GM19463 (cell line): ENCODE measurements at regions not wholly inside any gene's neighbourhood (a gene's known extent, or its start where the extent isn't known, plus 50 kb on each side); places are given as distances from the start of the nearest gene placed in this dataset.
A peak's percentile ranks its signal among the peaks of the same experiment; 100 is the strongest.
"Not testable (repeated sequence)": the region's sequence is repeated elsewhere in the genome, so short reads cannot be mapped to it uniquely, and the experiment has no call there.

Experiments used
- ATAC-seq: cut with Tn5 transposase; IDR thresholded peaks from one replicate; pipeline ENCODE4 v1.9.1; 2021; ENCODE audit warnings: mild to moderate bottlenecking, moderate library complexity; ENCODE audit not compliant: unreplicated experiment

DNA sequence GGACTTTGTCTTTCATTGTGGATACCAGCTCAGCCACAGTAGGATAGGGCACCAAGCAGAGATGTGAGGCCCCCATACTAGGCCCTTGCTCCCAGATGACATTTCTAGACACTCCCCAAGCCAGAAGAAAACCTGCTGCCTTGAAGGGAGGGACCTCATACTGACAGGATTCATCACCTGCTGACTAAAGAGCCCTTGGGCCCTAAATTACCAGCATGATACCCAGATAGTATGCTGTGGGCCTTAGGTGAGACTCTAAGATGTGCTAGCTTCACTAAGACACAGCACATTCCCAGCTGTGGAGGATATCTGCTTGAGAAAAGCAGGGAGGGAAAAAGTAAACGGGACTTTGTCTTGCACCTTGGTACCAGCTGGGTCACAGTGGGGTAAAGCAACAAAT is 324.0 kb downstream of the TBL1XR1 start:
- no peak for ATAC-seq

- ATAC-seq: peak; percentile 94
Measured at GRCh38 chr3:176872771-176873209, 324.5 kb downstream of the TBL1XR1 start.

DNA sequence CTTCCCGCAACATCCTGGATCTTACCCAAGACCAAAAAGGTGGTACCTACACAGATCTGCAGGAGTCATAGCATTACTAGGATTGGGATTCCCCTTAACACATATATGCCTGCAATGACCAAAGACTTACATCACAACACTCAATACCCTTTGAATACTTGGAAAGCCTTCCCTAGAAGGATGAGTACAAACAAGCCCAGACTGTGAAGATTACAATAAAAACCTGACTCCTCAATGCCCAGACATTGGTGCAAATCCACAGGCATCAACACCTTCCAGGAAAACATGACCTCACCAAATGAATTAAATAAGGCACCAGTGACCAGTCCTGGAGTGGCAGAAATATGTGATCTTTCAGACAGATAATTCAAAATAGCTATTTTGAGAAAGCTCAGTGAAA is 326.8 kb downstream of the TBL1XR1 start:
- ATAC-seq: no peak

DNA sequence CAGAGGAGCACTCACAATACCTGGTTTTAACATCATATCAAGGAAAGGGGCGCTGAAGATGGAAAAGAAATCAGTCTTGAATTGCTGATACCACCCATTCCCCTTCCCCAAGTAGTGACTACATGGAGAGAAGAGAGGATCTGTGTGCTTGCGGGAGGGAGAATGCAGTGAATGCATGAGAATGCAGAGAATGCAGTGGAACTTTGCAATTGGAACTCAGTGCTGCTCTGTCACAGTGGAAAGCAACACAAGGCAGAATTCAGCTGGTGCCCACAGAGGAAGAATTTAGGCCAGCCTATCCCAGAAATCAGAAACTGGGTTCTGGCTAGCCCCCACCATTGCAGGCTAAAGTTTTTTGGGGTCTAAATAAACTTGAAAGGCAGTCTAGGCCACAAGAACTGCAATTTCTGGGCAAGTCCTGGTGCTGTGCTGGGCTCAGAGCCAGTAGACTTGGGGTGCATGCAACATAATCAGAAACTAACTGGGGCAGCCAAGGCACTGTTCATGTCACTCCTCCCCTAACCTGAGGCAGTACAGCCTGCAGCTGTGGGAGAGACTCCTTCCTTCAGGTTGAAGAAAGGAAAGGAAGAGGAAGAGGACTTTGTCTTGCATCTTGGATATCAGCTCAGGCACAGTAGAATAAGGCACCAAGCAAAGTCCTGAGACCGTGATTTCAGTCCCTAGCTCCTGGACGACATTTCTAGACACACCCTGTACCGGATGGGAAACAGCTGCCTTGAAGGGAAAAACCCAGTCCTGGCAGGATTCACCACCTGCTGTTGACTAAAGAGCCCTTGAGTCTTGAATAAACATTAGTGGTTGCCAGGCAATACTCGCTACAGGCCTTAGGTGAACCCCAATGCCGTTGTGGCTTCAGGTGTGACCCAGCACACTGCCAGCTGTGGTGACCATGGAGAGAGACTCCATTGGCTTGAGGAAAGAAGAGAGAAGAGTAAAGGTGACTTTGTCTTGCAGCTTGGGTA is 329.3 kb downstream of the TBL1XR1 start:
- ATAC-seq: peak; percentile 46

- ATAC-seq: no peak
Measured at GRCh38 chr3:176861137-176861536, 336.1 kb downstream of the TBL1XR1 start.

GRCh38 chr3:176856721-176857120 is 340.6 kb downstream of the TBL1XR1 start:
- no peak for ATAC-seq

DNA sequence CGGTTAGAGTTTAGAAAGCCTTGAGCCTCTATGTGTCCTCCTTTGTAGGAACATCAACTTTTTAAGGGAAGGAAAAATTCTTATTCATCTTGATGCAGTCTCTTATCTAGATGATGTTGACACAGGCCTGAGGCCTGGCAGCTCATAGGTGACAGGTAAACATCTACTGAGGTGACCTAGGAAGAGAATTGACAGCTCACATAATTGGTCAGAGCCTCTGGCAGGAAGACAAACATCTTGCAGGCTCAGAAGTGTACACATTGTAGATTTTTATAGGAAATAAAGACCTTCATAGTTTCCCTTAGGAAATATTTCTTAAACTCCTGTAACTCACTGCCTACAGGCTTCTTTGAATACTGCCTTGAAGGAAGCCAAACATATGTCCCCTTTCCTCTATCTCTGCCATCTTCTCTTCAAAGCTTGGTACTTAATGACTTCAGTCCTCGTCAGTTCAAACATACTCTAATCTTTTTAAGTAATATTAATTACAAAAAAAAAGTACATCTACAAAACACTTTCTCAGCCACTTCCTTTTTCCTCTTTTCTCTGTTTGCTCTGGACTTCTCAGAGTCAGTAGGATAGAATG is 341.3 kb downstream of the TBL1XR1 start:
- no peak for ATAC-seq

DNA sequence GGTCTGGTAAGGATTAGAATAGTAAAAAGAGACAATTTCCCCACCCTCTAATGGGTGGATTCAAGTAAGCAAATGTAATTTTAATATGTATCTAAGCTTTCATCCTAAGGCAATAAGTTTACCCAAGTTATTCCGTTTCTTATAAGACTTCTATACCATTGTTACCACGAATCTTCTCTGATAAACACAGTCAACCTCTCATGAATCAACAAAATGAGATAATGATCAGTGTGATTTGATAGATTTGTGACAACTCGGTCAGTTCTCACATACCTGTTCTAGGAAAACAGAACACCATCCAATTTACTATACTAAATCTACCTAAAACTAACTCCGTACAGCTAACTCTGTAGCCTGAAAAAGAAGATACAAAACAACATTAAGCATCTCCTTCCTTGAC is 342.1 kb downstream of the TBL1XR1 start:
- ATAC-seq: no peak

- no peak for ATAC-seq
Measured at GRCh38 chr3:176850498-176850897, 346.8 kb downstream of the TBL1XR1 start.

DNA sequence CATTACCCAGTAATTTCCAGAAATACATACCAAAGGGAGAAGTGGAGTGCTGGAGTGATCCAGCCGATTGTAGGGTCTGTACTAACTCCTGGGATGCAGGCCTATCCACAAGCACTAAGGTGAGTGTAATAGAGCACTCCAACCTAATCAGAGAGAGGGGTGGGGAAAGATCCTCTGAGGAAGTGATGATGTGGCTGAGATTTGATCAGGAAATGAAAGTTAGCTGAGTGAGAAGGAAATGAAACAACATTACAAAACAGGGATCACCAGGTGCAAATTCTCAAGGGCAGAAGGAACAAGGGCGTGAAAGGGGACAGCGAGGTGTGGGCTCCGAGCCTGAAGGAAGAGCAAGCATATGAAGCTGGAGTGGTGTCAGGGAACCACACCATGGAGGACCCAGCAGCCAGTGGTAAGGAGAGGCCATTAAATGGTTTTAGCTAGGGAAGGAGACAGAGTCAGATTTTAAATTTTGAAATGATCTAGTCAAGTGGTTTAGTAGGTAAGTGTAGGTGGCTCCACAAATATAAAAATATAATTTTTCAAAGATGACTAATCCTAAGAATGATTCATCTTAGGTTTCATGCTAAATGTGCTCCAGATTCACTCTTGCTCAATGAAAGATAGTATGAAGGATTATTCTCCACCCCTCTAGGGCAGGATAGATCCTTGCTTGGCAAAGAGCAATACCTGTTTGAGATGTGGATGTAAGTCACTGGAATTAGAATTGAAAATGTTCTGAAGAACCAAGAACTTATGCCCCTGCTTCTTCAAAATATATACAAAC is 348.7 kb downstream of the TBL1XR1 start:
- ATAC-seq: no peak

DNA sequence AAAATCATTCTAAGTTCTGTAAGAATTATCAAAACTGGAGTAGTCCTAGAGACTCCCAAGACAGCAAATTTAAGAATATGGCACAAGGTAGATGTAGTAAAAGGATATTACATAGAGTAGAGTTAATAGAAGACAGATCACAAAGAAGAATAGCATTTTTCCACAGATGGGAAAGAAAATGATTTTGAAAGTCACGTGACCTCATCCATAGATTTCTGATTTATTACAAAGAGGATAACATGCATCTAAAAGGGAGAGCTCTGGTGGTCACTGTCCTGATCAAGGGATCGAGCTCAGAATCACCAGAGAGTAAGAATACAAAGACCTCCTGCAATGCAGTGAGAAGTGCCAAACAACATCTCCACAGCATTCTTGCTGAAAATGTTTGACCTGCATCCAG is 354.4 kb downstream of the TBL1XR1 start:
- ATAC-seq: no peak

DNA sequence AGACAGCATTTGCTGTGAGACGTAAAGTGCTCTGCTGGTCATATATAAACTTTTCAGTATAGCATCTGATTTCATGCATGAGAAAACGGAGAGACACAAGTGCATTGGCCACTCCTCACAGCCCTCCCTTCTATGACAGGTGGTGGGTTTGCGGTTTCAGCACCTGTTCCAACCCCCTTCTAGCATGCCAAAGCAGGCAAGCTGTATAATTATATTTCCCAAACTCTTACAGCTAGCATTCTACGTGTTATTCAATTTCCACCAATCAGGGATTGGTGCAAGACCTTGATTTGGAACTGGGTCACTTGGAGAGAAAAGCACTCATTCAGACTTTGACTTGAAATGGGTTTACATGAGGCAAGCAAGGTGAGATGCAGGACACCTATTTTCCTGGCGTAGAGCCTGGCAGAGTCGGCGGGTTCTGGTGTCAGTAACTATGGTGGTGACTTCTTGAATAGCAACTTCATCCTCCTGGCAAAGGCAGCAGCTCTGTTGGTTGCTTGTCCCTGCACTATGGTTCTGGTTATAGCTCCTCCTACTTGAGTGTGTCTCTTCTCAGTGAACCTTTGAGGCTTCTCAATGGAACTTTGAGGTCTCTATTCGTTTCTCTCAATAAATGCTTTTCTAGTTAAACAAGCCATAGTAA is 356.5 kb downstream of the TBL1XR1 start:
- ATAC-seq: no peak

GRCh38 chr3:176839901-176840300 is 357.4 kb downstream of the TBL1XR1 start:
- no peak for ATAC-seq

DNA sequence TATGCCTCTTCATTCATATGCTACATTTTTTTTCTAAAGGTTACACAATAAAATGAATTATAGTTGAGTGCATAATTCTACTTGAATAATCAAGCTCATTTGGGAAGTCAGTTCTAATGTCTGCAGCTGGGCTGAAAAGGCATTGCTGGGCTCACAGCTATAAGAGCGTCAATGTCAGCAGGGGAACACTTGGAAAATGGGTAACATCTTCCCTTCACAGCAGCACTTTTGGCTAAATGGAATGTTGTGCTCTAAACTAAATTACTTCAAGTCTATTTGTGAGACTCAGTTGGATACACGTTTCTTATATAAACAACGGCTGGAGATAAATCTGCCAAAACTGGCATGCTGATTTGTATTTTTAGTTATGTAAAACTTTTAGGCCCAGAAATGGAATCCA is 357.8 kb downstream of the TBL1XR1 start:
- no peak for ATAC-seq

GRCh38 chr3:176827244-176827643 is 370.0 kb downstream of the TBL1XR1 start:
- ATAC-seq: not testable (repeated sequence)

DNA sequence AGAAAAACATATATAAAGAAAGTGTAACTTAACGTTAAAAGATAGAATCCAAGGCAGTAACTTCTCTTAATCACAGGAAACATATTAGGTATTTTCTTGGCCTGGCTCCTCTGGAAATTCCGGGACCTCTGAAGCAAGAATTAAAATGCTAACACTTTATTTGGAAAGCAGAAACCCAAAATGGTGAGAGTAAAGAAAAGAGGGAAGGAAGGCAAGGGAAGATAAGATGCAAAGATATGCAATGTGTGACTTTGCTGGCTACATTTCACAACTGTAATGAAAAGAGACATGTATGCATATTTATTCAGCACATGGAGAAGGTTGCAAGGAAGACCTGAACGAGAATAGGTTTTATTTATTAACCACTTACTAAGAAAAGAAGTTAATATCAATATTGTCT is 372.5 kb downstream of the TBL1XR1 start:
- no peak for ATAC-seq

- ATAC-seq: no peak
Measured at GRCh38 chr3:176820764-176821163, 376.5 kb downstream of the TBL1XR1 start.

DNA sequence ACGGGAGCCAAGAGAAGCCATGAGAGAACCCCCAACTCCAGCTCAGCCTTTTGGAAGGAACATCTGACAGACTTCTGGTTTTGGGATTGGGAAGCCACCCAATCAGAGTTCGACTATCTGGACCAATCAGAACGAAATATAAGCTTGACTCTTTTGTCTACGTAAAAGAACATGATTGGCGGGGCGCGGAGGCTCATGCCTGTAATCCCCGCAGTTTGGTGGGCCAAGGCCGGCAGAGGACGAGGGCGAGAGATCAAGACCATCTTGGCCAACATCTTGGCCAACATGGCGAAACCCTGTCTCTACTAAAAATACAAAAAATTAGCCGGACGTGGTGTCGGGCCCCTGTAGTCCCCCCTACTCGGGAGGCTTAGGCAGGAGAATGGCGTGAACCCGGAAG is 380.3 kb downstream of the TBL1XR1 start:
- ATAC-seq: no peak

DNA sequence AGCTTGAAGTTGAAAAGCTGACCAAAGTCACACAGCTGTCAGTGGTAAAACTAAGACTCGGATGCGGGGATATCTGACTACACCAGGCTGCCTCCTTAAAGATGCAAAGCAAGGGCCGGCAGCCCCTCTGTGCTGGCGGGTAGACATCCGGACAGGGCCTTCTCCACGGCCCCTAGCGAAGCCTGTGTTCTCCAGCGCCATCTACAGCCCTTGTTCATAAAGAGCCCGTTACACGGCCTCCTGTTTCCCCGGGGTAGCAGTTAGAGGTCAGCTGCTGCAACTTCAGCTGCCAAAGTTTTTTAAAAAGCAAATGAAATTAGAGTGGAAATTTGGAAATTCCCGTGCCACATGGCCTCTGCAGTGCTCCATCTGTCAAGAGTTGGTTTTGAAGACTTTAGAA is 383.0 kb downstream of the TBL1XR1 start:
- peak; percentile 99 for ATAC-seq

DNA sequence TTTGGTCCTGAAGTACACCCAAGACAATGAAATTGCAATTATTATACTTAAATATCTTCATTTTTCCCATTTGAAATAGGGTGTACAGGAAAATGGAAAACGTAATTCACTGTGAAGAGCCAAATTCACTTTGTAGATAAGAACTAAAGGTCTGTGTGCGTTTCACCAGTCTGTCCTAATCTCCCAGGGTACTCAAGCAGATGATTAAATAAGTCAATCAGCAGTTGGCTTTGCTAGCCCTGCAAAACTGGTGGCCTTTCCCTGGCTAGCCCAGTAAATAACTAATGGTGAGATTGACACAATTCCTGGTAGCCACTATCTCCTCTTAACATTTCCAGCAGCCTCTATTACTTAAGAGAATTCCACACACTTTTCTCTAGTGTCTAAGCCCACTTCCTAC is 389.3 kb downstream of the TBL1XR1 start:
- ATAC-seq: no peak

DNA sequence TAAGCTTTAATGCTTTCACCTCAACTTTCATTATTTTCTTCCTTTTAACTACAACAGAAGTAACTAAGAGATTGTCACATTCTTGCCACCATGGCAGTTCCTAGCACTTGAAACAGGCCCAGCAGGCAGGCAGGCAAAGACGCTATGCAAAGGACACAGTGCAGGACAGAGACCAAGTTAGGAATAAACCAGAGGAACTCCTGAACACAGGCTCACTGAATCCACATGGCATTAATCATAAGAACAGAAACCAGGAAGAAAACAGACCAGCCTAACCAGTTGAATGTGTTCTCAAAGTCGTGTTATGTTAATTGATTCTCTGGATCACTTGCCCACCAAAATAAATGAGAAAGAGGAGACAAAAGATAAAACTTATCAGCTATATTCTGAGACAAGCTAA is 397.6 kb downstream of the TBL1XR1 start:
- ATAC-seq: no peak
